NB4 (cell line): ENCODE measurements at regions not wholly inside any gene's neighbourhood (a gene's known extent, or its start where the extent isn't known, plus 50 kb on each side); places are given as distances from the start of the nearest gene placed in this dataset.
"Not testable (repeated sequence)": the region's sequence is repeated elsewhere in the genome, so short reads cannot be mapped to it uniquely, and the experiment has no call there.

Source experiments
- MYC ChIP-seq: IDR thresholded peaks from 2 replicates; pipeline ENCODE4 v1.6.1; 2011; ENCODE audit warnings: low read depth, low read length
- POLR2A ChIP-seq: IDR thresholded peaks from 2 replicates; pipeline ENCODE4 v1.6.1; 2011; ENCODE audit warnings: mild to moderate bottlenecking; ENCODE audit not compliant: insufficient read length; ENCODE audit errors: extremely low read depth
- TF ChIP-seq, protein P1 (sequence below): IDR thresholded peaks from one replicate; pipeline ENCODE4 v1.5.1; 2012; ENCODE audit warnings: low read depth, low read length
- TF ChIP-seq, protein P2 (sequence below): IDR thresholded peaks from 2 replicates; pipeline ENCODE4 v1.6.1; 2011; ENCODE audit warnings: low read depth, low read length

- TF ChIP-seq POLR2A, MYC: not testable (repeated sequence)
- TF ChIP-seq, protein P1, sequence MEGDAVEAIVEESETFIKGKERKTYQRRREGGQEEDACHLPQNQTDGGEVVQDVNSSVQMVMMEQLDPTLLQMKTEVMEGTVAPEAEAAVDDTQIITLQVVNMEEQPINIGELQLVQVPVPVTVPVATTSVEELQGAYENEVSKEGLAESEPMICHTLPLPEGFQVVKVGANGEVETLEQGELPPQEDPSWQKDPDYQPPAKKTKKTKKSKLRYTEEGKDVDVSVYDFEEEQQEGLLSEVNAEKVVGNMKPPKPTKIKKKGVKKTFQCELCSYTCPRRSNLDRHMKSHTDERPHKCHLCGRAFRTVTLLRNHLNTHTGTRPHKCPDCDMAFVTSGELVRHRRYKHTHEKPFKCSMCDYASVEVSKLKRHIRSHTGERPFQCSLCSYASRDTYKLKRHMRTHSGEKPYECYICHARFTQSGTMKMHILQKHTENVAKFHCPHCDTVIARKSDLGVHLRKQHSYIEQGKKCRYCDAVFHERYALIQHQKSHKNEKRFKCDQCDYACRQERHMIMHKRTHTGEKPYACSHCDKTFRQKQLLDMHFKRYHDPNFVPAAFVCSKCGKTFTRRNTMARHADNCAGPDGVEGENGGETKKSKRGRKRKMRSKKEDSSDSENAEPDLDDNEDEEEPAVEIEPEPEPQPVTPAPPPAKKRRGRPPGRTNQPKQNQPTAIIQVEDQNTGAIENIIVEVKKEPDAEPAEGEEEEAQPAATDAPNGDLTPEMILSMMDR = not testable (repeated sequence)
- TF ChIP-seq, protein P2, sequence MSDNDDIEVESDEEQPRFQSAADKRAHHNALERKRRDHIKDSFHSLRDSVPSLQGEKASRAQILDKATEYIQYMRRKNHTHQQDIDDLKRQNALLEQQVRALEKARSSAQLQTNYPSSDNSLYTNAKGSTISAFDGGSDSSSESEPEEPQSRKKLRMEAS = not testable (repeated sequence)
These were observed 583.1 kb downstream of the TUBA3C start for GRCh38 chr13:18598543-18598942.
